Prostate gland (tissue), 2 donors: ENCODE measurements at regions not wholly inside any gene's neighbourhood (a gene's known extent, or its start where the extent isn't known, plus 50 kb on each side); places are given as distances from the start of the nearest gene placed in this dataset.
A peak's percentile ranks its signal among the peaks of the same experiment; 100 is the strongest.

Source experiments
- DNase-seq: peaks from one replicate; pipeline ENCODE4 v3.0.0-alpha.2; 2019; ENCODE audit warnings: low spot score
- H3K27ac ChIP-seq, 2 donors: fragments of 200-600 bp; sonication (generic); 2 replicates each; pipeline ENCODE4 v1.5.1; 2017 to 2019
- H3K27me3 ChIP-seq: fragments of 200-600 bp; sonication (generic); replicated peaks from 2 replicates; pipeline ENCODE4 v1.5.1; 2019; ENCODE audit not compliant: insufficient read depth
- H3K36me3 ChIP-seq, 2 donors: fragments of 200-600 bp; sonication (generic); 1 replicate in 1 of 2; 2 replicates in 1 of 2; pipeline versions ENCODE4 v1.5.1 to v1.8.1; 2017 to 2019
- H3K4me1 ChIP-seq: fragments of 200-600 bp; sonication (generic); replicated peaks from 2 replicates; pipeline ENCODE4 v1.5.1; 2019
- H3K4me3 ChIP-seq, 2 donors: fragments of 200-600 bp; sonication (generic); 2 replicates each; pipeline ENCODE4 v1.5.1; 2017 to 2019
- H3K9me3 ChIP-seq: fragments of 200-600 bp; sonication (generic); 2 replicates; pipeline ENCODE4 v1.5.1; 2017
- POLR2A ChIP-seq: fragments of 450-650 bp; IDR thresholded peaks from one replicate; pipeline ENCODE4 v1.6.1; 2016; ENCODE audit warnings: antibody characterized with exemption, mild to moderate bottlenecking
- POLR2AphosphoS5 ChIP-seq: sonication (generic); formaldehyde crosslinking; IDR thresholded peaks from one replicate; pipeline ENCODE4 v1.6.1; 2017; ENCODE audit warnings: antibody characterized with exemption
- WGBS: methylation state at CpG from one replicate; pipeline ENCODE4 v1.1.5; 2018; 5-methylcytosine and 5-hydroxymethylcytosine counted together
- intact Hi-C: fragments of 100-400 bp; cut with DNase I; formaldehyde crosslinking; loops from one replicate; pipeline ENCODE4 v1.14.2; 2022
- TF ChIP-seq, protein P1 (sequence below), 4 experiments: fragments of 200-600 bp in 2 of 4; fragments of 450-650 bp in 2 of 4; sonication (generic) in 2 of 4; IDR thresholded peaks; 1 replicate in 3 of 4; 2 replicates in 1 of 4; pipeline ENCODE4 v1.5.1; 2016 to 2019; ENCODE audit warnings: antibody characterized with exemption in 4 of 4, mild to moderate bottlenecking in 2 of 4, moderate library complexity in 2 of 4

DNA sequence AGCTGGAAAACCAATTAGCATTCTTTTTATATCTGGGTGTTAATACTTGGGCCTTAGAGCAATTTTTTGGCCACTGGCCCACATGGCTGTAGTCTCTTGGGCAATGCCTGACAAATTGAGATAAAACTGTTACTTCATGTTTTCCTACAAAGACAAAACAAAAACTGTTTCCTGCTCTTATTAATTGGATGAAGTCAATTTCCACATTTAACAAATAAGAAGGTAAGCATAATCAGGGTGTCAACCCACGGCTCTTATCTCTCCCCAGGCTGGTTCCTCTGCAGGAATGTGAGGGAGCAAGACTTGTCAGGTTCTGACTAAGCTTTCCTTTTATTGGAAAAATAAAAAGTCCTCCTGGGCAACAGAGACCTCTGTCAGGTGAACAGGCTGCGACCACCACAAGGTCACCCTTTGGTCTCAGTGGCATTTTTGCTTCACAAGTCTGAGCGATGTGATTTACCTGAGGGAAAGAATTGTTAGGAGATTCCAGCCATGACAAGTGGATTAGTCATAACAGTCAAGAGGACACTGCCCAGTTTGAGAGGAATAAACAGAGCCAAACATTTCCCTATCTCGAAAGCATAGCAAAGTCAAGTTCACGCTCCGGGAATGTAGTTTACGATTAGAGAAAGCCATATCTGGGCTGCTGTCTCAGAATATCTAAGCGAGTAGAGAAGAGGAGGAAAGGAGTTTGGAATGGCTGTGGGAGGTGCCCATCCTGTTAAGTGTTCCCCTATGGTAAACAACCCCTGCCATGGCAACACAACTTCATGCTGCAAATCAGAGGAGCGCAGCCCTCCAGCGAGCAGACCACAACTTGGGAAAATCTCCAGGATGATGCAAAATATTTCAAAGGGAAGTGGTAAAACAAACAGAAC lies 144.4 kb downstream of the TES start:
- peak overlapping the region; percentile 31 to 59 for H3K27ac ChIP-seq
- no peak overlapping the region for H3K4me3 ChIP-seq
- intact Hi-C loops, result loop anchor here (10.0 kb wide), 1 partner anchor 170 kb away; the partner anchor contains the start of gene CAV1
- TF ChIP-seq POLR2A (no peak), POLR2AphosphoS5 (peak; percentile 80)
- TF ChIP-seq, protein P1, sequence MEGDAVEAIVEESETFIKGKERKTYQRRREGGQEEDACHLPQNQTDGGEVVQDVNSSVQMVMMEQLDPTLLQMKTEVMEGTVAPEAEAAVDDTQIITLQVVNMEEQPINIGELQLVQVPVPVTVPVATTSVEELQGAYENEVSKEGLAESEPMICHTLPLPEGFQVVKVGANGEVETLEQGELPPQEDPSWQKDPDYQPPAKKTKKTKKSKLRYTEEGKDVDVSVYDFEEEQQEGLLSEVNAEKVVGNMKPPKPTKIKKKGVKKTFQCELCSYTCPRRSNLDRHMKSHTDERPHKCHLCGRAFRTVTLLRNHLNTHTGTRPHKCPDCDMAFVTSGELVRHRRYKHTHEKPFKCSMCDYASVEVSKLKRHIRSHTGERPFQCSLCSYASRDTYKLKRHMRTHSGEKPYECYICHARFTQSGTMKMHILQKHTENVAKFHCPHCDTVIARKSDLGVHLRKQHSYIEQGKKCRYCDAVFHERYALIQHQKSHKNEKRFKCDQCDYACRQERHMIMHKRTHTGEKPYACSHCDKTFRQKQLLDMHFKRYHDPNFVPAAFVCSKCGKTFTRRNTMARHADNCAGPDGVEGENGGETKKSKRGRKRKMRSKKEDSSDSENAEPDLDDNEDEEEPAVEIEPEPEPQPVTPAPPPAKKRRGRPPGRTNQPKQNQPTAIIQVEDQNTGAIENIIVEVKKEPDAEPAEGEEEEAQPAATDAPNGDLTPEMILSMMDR (IDR thresholded peaks at IDR 0.05), result no peak
- H3K9me3 ChIP-seq, result no peaks in the 10 kb centered on the region
- 10% methylated on average over 10 of the region's 10 CpGs for WGBS
- no peaks in the 10 kb centered on the region for H3K36me3 ChIP-seq
- H3K27me3 ChIP-seq, result no peaks in the 10 kb centered on the region
- no peaks in the 10 kb centered on the region for H3K4me1 ChIP-seq
- peak; percentile 49 for DNase-seq

DNA sequence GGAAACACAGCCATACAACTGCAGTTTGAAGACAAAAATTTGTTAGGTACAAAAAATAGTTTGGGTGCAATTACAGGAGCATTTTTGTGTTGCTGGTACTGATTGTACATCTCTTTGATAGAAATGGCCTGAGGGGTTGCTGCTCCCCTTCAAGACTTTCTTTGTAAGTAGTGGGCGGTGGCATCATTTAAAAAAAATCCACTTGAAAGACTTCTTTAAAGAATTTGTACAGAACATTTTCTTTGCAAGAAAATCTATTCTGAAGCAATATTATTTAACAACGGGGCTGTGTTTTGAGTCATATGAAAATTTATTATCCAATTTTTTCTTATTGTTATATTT lies 144.1 kb upstream of the CAV2 start:
- Histone ChIP-seq H3K27ac (peak overlapping the region in 1 of 2 donors; percentile 59), H3K4me3 (no peak overlapping the region), H3K36me3 (no peaks in the 10 kb centered on the region), H3K4me1 (no peaks in the 10 kb centered on the region), H3K27me3 (no peaks in the 10 kb centered on the region), H3K9me3 (no peaks in the 10 kb centered on the region)
- DNase-seq, result no peak
- 51% methylated on average over 2 of the region's 2 CpGs for WGBS
- intact Hi-C loops, result loop anchor here (10.0 kb wide), 1 partner anchor 169 kb away; the partner anchor contains the start of gene CAV1
- TF ChIP-seq POLR2A (no peak), POLR2AphosphoS5 (no peak)
- TF ChIP-seq, protein P1 (IDR thresholded peaks at IDR 0.05), result no peak

DNA sequence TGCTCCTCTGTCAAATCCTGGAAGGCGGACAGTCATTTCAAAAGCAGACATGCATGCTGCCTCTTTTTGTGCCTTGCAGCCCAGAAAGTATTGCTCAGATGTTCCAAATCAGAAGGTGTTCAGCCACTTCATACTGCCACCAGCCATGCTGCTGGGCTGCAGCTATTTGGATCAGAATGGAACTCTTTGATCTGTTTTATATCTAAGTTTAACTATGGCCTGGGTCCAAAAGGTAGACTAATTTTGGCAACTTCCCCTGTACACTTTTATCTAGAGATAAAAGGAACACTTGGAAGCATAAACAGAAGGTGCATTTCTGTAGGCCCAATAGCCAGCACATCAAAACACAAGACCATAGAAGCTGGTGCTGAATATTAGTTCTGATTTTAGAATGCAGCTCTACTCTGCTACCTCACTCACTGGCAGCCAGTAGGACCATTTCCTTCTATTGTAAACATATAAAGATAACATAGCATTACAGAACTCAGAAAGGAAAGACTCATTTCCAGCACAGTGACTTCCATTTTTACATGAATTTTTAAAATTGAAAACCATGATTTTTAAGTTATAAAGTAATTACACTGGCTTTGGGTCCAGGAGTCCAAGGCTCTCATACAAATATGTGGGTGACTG lies 143.1 kb upstream of the CAV2 start:
- Histone ChIP-seq H3K9me3 (no peaks in the 10 kb centered on the region), H3K27me3 (no peaks in the 10 kb centered on the region), H3K27ac (no peak overlapping the region), H3K4me3 (no peak overlapping the region), H3K4me1 (no peaks in the 10 kb centered on the region), H3K36me3 (no peaks in the 10 kb centered on the region)
- TF ChIP-seq POLR2AphosphoS5, result no peak
- TF ChIP-seq, protein P1 (IDR thresholded peaks at IDR 0.05), result no peak
- no peak for TF ChIP-seq POLR2A
- 94% methylated on average over 1 of the region's 1 CpG for whole genome bisulfite sequencing
- no peak for DNase-seq
- intact Hi-C loops, result loop anchor here (10.0 kb wide), 1 partner anchor 168 kb away; the partner anchor contains the start of gene CAV1

DNA sequence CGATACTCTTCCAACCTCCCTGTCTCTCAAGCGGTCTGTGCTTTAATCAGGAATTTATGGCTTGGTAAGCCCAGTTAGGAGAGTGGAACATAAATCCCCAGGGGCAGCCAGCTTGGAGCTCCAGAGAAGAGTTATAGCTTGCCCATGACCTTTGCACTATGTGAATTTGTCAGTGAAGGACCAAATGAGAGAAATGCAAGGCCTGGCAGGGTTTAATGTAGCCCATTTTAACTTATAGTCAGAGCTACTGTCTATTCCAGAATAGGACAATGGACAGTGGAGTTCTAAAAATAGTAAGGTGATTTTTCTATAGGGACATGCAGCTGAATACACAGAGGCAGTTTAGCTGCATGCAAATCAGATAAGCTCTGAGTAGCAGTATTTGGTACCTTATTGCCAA lies 142.6 kb upstream of the CAV2 start:
- H3K27ac ChIP-seq, result no peak overlapping the region
- no peak for DNase-seq
- intact Hi-C loops, result loop anchor here (10.0 kb wide), 1 partner anchor 168 kb away; the partner anchor contains the start of gene CAV1

More for the DNA sequence above, 142.6 kb upstream of the CAV2 start:
- H3K36me3 ChIP-seq, result no peaks in the 10 kb centered on the region
- H3K4me3 ChIP-seq, result no peak overlapping the region
- TF ChIP-seq POLR2A, result no peak
- TF ChIP-seq, protein P1 (IDR thresholded peaks at IDR 0.05), result no peak
- TF ChIP-seq POLR2AphosphoS5, result no peak
- H3K9me3 ChIP-seq, result no peaks in the 10 kb centered on the region
- H3K4me1 ChIP-seq, result no peaks in the 10 kb centered on the region
- WGBS, result 64% methylated on average over 2 of the region's 2 CpGs
- H3K27me3 ChIP-seq, result no peaks in the 10 kb centered on the region
